ENCODE measurements at regions not wholly inside any gene's neighbourhood (a gene's known extent, or its start where the extent isn't known, plus 50 kb on each side); places are given as distances from the start of the nearest gene placed in this dataset.

GRCh38 chr7:156140447-156140846 is 328.2 kb upstream of the SHH start:
- intact Hi-C loops (cut with micrococcal nuclease; ENCODE audit: unreplicated experiment), result no loop called here
- Mint-ChIP-seq H3K4me3 (ENCODE audit: unreplicated experiment) (no peak overlapping the region), H3K36me3 (ENCODE audit: insufficient read depth, unreplicated experiment) (no peaks in the 10 kb centered on the region), H3K27me3 (ENCODE audit: insufficient read depth, unreplicated experiment) (peaks cover 6% of the 10 kb centered on the region), H3K27ac (ENCODE audit: unreplicated experiment) (no peak overlapping the region), H3K9me3 (ENCODE audit: unreplicated experiment) (no peaks in the 10 kb centered on the region), H3K4me1 (ENCODE audit: low read depth, unreplicated experiment) (no peaks in the 10 kb centered on the region)
- no peaks in the 10 kb centered on the region for H3K9me3 ChIP-seq
- no peak overlapping the region for H3K4me3 ChIP-seq (ENCODE audit: low read depth, low read length)
- ChIA-PET POLR2A (no interaction called here), CTCF (no interaction called here)
- BruUV-seq (replicated peaks), result no TSS peak
- TF ChIP-seq CTCF (IDR thresholded peaks at IDR 0.05; ENCODE audit: insufficient read depth in 1 of 2, low read depth in 1 of 2, low read length in 1 of 2, severe bottlenecking in 1 of 2, unreplicated experiment in 1 of 2), result no peak
- H3K36me3 ChIP-seq (ENCODE audit: control insufficient read depth, insufficient read depth, low read length), result no peaks in the 10 kb centered on the region
- DNase-seq, result no peak
- no peaks in the 10 kb centered on the region for H3K4me1 ChIP-seq
- H3K27me3 ChIP-seq (replicated peaks; ENCODE audit: control insufficient read depth, insufficient read depth, low read length), result no peaks in the 10 kb centered on the region

GRCh38 chr7:156139633-156140032 is 327.4 kb upstream of the SHH start:
- DNase-seq, result no peak
- Histone ChIP-seq H3K9me3 (no peaks in the 10 kb centered on the region), H3K27me3 (replicated peaks; ENCODE audit: control insufficient read depth, insufficient read depth, low read length) (no peaks in the 10 kb centered on the region), H3K4me3 (ENCODE audit: low read depth, low read length) (no peak overlapping the region), H3K36me3 (ENCODE audit: control insufficient read depth, insufficient read depth, low read length) (no peaks in the 10 kb centered on the region), H3K4me1 (no peaks in the 10 kb centered on the region)
- CTCF ChIA-PET, result no interaction called here
- Mint-ChIP-seq H3K9me3 (ENCODE audit: unreplicated experiment) (no peaks in the 10 kb centered on the region), H3K27me3 (ENCODE audit: insufficient read depth, unreplicated experiment) (peaks cover 6% of the 10 kb centered on the region), H3K4me1 (ENCODE audit: low read depth, unreplicated experiment) (no peaks in the 10 kb centered on the region), H3K36me3 (ENCODE audit: insufficient read depth, unreplicated experiment) (no peaks in the 10 kb centered on the region), H3K27ac (ENCODE audit: unreplicated experiment) (no peak overlapping the region), H3K4me3 (ENCODE audit: unreplicated experiment) (no peak overlapping the region)
- no peak for TF ChIP-seq CTCF (IDR thresholded peaks at IDR 0.05; ENCODE audit: insufficient read depth in 1 of 2, low read depth in 1 of 2, low read length in 1 of 2, severe bottlenecking in 1 of 2, unreplicated experiment in 1 of 2)
- no TSS peak for BruUV-seq (replicated peaks)
- intact Hi-C loops (cut with micrococcal nuclease; ENCODE audit: unreplicated experiment), result no loop called here
- POLR2A ChIA-PET, result no interaction called here

GRCh38 chr7:156139112-156139511 is 326.8 kb upstream of the SHH start:
- Histone ChIP-seq H3K27me3 (replicated peaks; ENCODE audit: control insufficient read depth, insufficient read depth, low read length) (no peaks in the 10 kb centered on the region), H3K36me3 (ENCODE audit: control insufficient read depth, insufficient read depth, low read length) (no peaks in the 10 kb centered on the region), H3K4me1 (no peaks in the 10 kb centered on the region), H3K4me3 (ENCODE audit: low read depth, low read length) (no peak overlapping the region), H3K9me3 (no peaks in the 10 kb centered on the region)
- intact Hi-C loops (cut with micrococcal nuclease; ENCODE audit: unreplicated experiment), result no loop called here
- Mint-ChIP-seq H3K4me3 (ENCODE audit: unreplicated experiment) (no peak overlapping the region), H3K9me3 (ENCODE audit: unreplicated experiment) (no peaks in the 10 kb centered on the region), H3K4me1 (ENCODE audit: low read depth, unreplicated experiment) (no peaks in the 10 kb centered on the region), H3K36me3 (ENCODE audit: insufficient read depth, unreplicated experiment) (no peaks in the 10 kb centered on the region), H3K27me3 (ENCODE audit: insufficient read depth, unreplicated experiment) (peaks cover 6% of the 10 kb centered on the region), H3K27ac (ENCODE audit: unreplicated experiment) (no peak overlapping the region)
- POLR2A ChIA-PET, result no interaction called here
- no TSS peak for BruUV-seq (replicated peaks)
- no peak for TF ChIP-seq CTCF (IDR thresholded peaks at IDR 0.05; ENCODE audit: insufficient read depth in 1 of 2, low read depth in 1 of 2, low read length in 1 of 2, severe bottlenecking in 1 of 2, unreplicated experiment in 1 of 2)
- CTCF ChIA-PET, result no interaction called here
- no peak for DNase-seq
